Inferior parietal cortex (tissue), 1 donor: ENCODE measurements at regions not wholly inside any gene's neighbourhood (a gene's known extent, or its start where the extent isn't known, plus 50 kb on each side); places are given as distances from the start of the nearest gene placed in this dataset.

Experiments used
- DNase-seq: peaks from one replicate; pipeline ENCODE4 v3.0.0-alpha.2; 2016; ENCODE audit errors: extremely low spot score

- DNase-seq, result no peak
These were observed 168.7 kb downstream of the UBE2E3 start for GRCh38 chr2:181149056-181149455.

GRCh38 chr2:181152226-181152625 is 171.8 kb downstream of the UBE2E3 start:
- DNase-seq, result no peak

- no peak for DNase-seq
These were observed 172.3 kb downstream of the UBE2E3 start for GRCh38 chr2:181152701-181153100.

GRCh38 chr2:181153886-181154285 is 173.5 kb downstream of the UBE2E3 start:
- no peak for DNase-seq

- no peak for DNase-seq
These were observed 176.9 kb downstream of the UBE2E3 start for GRCh38 chr2:181157326-181157725.

GRCh38 chr2:181158427-181158826 is 178.0 kb downstream of the UBE2E3 start:
- no peak for DNase-seq

- no peak for DNase-seq
These were observed 181.2 kb downstream of the UBE2E3 start for GRCh38 chr2:181161615-181162014.

GRCh38 chr2:181163139-181163538 is 182.7 kb downstream of the UBE2E3 start:
- no peak for DNase-seq

- no peak for DNase-seq
These were observed 183.3 kb downstream of the UBE2E3 start for GRCh38 chr2:181163691-181164090.

- no peak for DNase-seq
These were observed 184.3 kb downstream of the UBE2E3 start for GRCh38 chr2:181164699-181165098.

- no peak for DNase-seq
These were observed 184.9 kb downstream of the UBE2E3 start for GRCh38 chr2:181165199-181165868.

- DNase-seq, result no peak
These were observed 189.1 kb downstream of the UBE2E3 start for GRCh38 chr2:181169503-181169902.

GRCh38 chr2:181170256-181170655 is 189.9 kb downstream of the UBE2E3 start:
- DNase-seq, result no peak

GRCh38 chr2:181172676-181173075 is 192.3 kb downstream of the UBE2E3 start:
- no peak for DNase-seq

- no peak for DNase-seq
These were observed 194.5 kb downstream of the UBE2E3 start for GRCh38 chr2:181174611-181175580.

- DNase-seq, result no peak
These were observed 196.1 kb downstream of the UBE2E3 start for GRCh38 chr2:181176540-181176939.

GRCh38 chr2:181177376-181177775 is 197.0 kb downstream of the UBE2E3 start:
- DNase-seq, result no peak

GRCh38 chr2:181178130-181178529 is 197.7 kb downstream of the UBE2E3 start:
- DNase-seq, result no peak

GRCh38 chr2:181178823-181179412 is 198.5 kb downstream of the UBE2E3 start:
- DNase-seq, result no peak

- DNase-seq, result no peak
These were observed 203.6 kb downstream of the UBE2E3 start for GRCh38 chr2:181183878-181184542.

GRCh38 chr2:181185421-181185820 is 205.0 kb downstream of the UBE2E3 start:
- no peak for DNase-seq

- DNase-seq, result no peak
These were observed 205.5 kb downstream of the UBE2E3 start for GRCh38 chr2:181185948-181186347.
